ENCODE measurements at regions not wholly inside any gene's neighbourhood (a gene's known extent, or its start where the extent isn't known, plus 50 kb on each side); places are given as distances from the start of the nearest gene placed in this dataset.

DNA sequence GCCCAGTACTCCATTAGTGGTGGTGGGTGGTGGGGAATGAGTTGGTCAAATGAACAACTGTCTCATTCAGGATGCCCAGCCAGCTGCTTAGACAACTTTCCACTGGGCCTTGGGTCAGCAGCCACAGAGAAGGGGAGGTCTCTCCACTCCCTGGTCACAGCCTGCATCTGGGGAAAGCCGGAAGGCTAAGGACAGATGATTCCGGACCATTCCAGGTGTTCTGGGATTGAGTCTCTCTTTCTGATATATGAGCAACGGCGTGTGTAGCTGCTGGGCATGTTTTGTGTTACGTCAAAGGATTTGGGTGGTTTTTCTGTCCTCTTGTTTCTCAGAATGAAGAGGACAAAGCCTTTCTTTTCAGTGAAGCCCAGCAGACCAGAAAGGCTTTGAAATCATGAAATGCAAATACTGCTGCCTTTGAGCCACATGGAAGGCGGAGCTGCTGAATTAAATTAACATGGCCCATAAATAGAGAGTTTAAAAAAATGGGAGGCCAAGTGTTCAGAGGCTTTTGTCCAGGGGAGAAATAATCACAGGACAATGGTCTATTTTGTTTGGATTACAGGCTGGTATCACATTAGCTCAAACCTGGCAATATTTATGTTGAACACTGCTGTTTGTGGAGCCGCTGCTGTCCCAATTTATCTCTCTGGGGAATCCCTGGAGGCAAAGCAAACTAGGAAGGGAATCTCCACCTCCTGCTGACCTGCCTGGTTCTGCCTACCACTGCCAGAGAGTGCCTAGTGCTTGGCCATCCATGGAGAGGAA, 234.4 kb upstream of the E2F8 start:
- H3K4me3 ChIP-seq: no peak overlapping the region
- no peak for ATAC-seq (ENCODE audit: insufficient read depth, low FRiP score)
- no peaks in the 10 kb centered on the region for H3K4me1 ChIP-seq (ENCODE audit: control insufficient read depth in 5 of 5, insufficient read depth in 5 of 5, low read length in 5 of 5)
- no peaks in the 10 kb centered on the region for H3K9me3 ChIP-seq (ENCODE audit: control insufficient read depth in 4 of 4, insufficient read depth in 3 of 4, low read length in 3 of 4)
- H3K9ac ChIP-seq (ENCODE audit: insufficient read depth in 1 of 2, low read length in 2 of 2): no peak overlapping the region
- TF ChIP-seq, protein P1, sequence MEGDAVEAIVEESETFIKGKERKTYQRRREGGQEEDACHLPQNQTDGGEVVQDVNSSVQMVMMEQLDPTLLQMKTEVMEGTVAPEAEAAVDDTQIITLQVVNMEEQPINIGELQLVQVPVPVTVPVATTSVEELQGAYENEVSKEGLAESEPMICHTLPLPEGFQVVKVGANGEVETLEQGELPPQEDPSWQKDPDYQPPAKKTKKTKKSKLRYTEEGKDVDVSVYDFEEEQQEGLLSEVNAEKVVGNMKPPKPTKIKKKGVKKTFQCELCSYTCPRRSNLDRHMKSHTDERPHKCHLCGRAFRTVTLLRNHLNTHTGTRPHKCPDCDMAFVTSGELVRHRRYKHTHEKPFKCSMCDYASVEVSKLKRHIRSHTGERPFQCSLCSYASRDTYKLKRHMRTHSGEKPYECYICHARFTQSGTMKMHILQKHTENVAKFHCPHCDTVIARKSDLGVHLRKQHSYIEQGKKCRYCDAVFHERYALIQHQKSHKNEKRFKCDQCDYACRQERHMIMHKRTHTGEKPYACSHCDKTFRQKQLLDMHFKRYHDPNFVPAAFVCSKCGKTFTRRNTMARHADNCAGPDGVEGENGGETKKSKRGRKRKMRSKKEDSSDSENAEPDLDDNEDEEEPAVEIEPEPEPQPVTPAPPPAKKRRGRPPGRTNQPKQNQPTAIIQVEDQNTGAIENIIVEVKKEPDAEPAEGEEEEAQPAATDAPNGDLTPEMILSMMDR (IDR thresholded peaks at IDR 0.05; ENCODE audit: control extremely low read depth, extremely low read depth): no peak
- WGBS, 2 donors: 81 to 82% methylated on average over 7 of the region's 7 CpGs
- peak in 2 of 3 donors; percentile 6 to 9 for DNase-seq
- H3K27ac ChIP-seq (ENCODE audit: low read depth in 1 of 2, low read length in 1 of 2): no peak overlapping the region
- H3K36me3 ChIP-seq (ENCODE audit: control insufficient read depth in 4 of 4, insufficient read depth in 4 of 4, low read length in 4 of 4): no peaks in the 10 kb centered on the region
- peaks cover 0 to 27% (median 20%) of the 10 kb centered on the region in 3 donors for H3K27me3 ChIP-seq (ENCODE audit: control insufficient read depth in 3 of 3, insufficient read depth in 3 of 3, low read length in 2 of 3)

DNA sequence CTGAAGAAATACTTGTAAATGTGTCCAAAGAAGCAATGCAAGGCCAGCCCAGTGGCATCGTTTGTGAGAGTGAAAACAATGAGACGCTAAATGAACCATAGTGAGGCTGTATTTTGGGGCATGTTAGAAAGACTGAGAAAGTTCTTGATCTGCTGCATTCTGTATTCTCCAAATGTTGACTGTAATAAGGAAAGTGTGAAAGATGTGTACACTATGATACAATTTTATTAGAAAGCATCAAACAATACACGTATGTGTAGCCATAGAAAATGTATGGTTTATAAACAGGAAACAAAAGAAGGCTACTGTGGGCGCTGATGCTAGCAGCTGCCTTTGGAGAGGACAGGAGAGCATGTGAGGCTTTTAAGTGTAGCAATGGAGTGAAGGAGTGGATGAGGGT, 233.5 kb upstream of the E2F8 start:
- no peaks in the 10 kb centered on the region for H3K9me3 ChIP-seq (ENCODE audit: control insufficient read depth in 4 of 4, insufficient read depth in 3 of 4, low read length in 3 of 4)
- no peaks in the 10 kb centered on the region for H3K36me3 ChIP-seq (ENCODE audit: control insufficient read depth in 4 of 4, insufficient read depth in 4 of 4, low read length in 4 of 4)
- ATAC-seq (ENCODE audit: insufficient read depth, low FRiP score) (no peak), DNase-seq (no peak)
- H3K4me1 ChIP-seq (ENCODE audit: control insufficient read depth in 5 of 5, insufficient read depth in 5 of 5, low read length in 5 of 5): no peaks in the 10 kb centered on the region
- no peak overlapping the region for H3K4me3 ChIP-seq
- peaks cover 0 to 22% (median 21%) of the 10 kb centered on the region in 3 donors for H3K27me3 ChIP-seq (ENCODE audit: control insufficient read depth in 3 of 3, insufficient read depth in 3 of 3, low read length in 2 of 3)
- no peak overlapping the region for H3K9ac ChIP-seq (ENCODE audit: insufficient read depth in 1 of 2, low read length in 2 of 2)
- H3K27ac ChIP-seq (ENCODE audit: low read depth in 1 of 2, low read length in 1 of 2): no peak overlapping the region
- 72 to 75% methylated on average over 4 of the region's 4 CpGs for whole genome bisulfite sequencing, 2 donors
- TF ChIP-seq, protein P1 (IDR thresholded peaks at IDR 0.05; ENCODE audit: control extremely low read depth, extremely low read depth): no peak

DNA sequence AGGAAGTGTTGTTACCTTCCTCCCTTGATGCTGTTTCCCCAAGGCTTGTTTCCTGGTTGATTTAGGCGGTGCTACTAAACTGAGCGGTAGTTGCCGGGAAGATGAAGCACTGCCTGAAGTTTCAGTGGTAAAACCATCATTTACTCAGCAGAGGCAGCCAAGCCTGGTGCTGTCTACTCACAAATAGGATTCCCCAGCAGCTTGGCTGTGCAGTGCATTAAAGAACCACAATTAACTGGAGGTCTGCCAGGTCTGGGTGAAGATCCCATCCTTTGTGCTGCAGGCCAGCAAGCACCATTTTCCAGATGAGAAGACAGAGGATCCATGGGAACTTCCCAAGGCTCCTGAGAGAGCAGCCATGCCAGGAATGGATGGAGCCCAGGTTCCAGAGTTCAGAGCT, 231.9 kb upstream of the E2F8 start:
- H3K9me3 ChIP-seq (ENCODE audit: control insufficient read depth in 4 of 4, insufficient read depth in 3 of 4, low read length in 3 of 4): no peaks in the 10 kb centered on the region
- WGBS, 2 donors: 59 to 65% methylated on average over 3 of the region's 3 CpGs
- ATAC-seq (ENCODE audit: insufficient read depth, low FRiP score) (no peak), DNase-seq (no peak)
- H3K9ac ChIP-seq (ENCODE audit: insufficient read depth in 1 of 2, low read length in 2 of 2): no peak overlapping the region
- H3K36me3 ChIP-seq (ENCODE audit: control insufficient read depth in 4 of 4, insufficient read depth in 4 of 4, low read length in 4 of 4): no peaks in the 10 kb centered on the region
- TF ChIP-seq, protein P1 (IDR thresholded peaks at IDR 0.05; ENCODE audit: control extremely low read depth, extremely low read depth): no peak
- H3K4me3 ChIP-seq: no peak overlapping the region
- no peaks in the 10 kb centered on the region for H3K4me1 ChIP-seq (ENCODE audit: control insufficient read depth in 5 of 5, insufficient read depth in 5 of 5, low read length in 5 of 5)
- H3K27ac ChIP-seq (ENCODE audit: low read depth in 1 of 2, low read length in 1 of 2): no peak overlapping the region
- peaks cover 0 to 22% (median 14%) of the 10 kb centered on the region in 3 donors for H3K27me3 ChIP-seq (ENCODE audit: control insufficient read depth in 3 of 3, insufficient read depth in 3 of 3, low read length in 2 of 3)

Measured in lung (tissue), 11 donors.